Skeletal muscle tissue (tissue), 3 donors: ENCODE measurements at regions not wholly inside any gene's neighbourhood (a gene's known extent, or its start where the extent isn't known, plus 50 kb on each side); places are given as distances from the start of the nearest gene placed in this dataset.
"Not testable (repeated sequence)": the region's sequence is repeated elsewhere in the genome, so short reads cannot be mapped to it uniquely, and the experiment has no call there.

Experiments used
- H3K27ac ChIP-seq: one replicate; pipeline ENCODE4 v1.7.0; 2013; ENCODE audit warnings: mild to moderate bottlenecking, low read depth, low read length, inconsistent platforms
- H3K27me3 ChIP-seq, 3 donors: one replicate each; pipeline ENCODE4 v1.7.0; 2013; ENCODE audit warnings: low read length in 3 of 3; ENCODE audit not compliant: control insufficient read depth in 3 of 3, insufficient read depth in 3 of 3
- H3K36me3 ChIP-seq, 3 donors: one replicate each; pipeline ENCODE4 v1.7.0; 2013; ENCODE audit warnings: low read length in 3 of 3; ENCODE audit not compliant: control insufficient read depth in 3 of 3, insufficient read depth in 3 of 3
- H3K4me1 ChIP-seq, 3 donors: one replicate each; pipeline ENCODE4 v1.7.0; 2013; ENCODE audit warnings: low read length in 3 of 3, mild to moderate bottlenecking in 3 of 3; ENCODE audit not compliant: control insufficient read depth in 3 of 3, insufficient read depth in 3 of 3
- H3K4me3 ChIP-seq, 3 donors: one replicate each; pipeline ENCODE4 v1.7.0; 2013; ENCODE audit warnings: low read length in 3 of 3
- H3K9ac ChIP-seq, 3 donors: one replicate each; pipeline ENCODE4 v1.7.0; 2013; ENCODE audit warnings: low read length in 3 of 3, mild to moderate bottlenecking in 3 of 3, moderate library complexity in 2 of 3, low read depth in 1 of 3
- H3K9me3 ChIP-seq, 3 donors: one replicate each; pipeline ENCODE4 v1.7.0; 2013; ENCODE audit warnings: low read length in 3 of 3; ENCODE audit not compliant: control insufficient read depth in 3 of 3
- donor health status: Osteomylitis.

GRCh38 chr21:10425856-10426255, 95.5 kb upstream of the TPTE start:
- Histone ChIP-seq H3K27me3 (no peaks in the 10 kb centered on the region), H3K9me3 (peaks cover 0 to 9% (median 2%) of the 10 kb centered on the region in 3 donors), H3K9ac (no peak overlapping the region), H3K36me3 (no peaks in the 10 kb centered on the region), H3K4me1 (no peaks in the 10 kb centered on the region), H3K4me3 (no peak overlapping the region), H3K27ac (no peak overlapping the region)

GRCh38 chr21:10426812-10427211, 94.6 kb upstream of the TPTE start:
- H3K9me3 ChIP-seq, H3K36me3 ChIP-seq, H3K9ac ChIP-seq, H3K27ac ChIP-seq, H3K4me1 ChIP-seq, H3K4me3 ChIP-seq, H3K27me3 ChIP-seq: not testable (repeated sequence)

GRCh38 chr21:10427277-10427676, 94.1 kb upstream of the TPTE start:
- not testable (repeated sequence) for H3K9me3 ChIP-seq, H3K27me3 ChIP-seq, H3K27ac ChIP-seq, H3K4me3 ChIP-seq, H3K4me1 ChIP-seq, H3K9ac ChIP-seq, H3K36me3 ChIP-seq

- H3K9me3 ChIP-seq, H3K27me3 ChIP-seq, H3K27ac ChIP-seq, H3K4me3 ChIP-seq, H3K4me1 ChIP-seq, H3K9ac ChIP-seq, H3K36me3 ChIP-seq: not testable (repeated sequence)
Measured at GRCh38 chr21:10428981-10429534, 92.3 kb upstream of the TPTE start.

- Histone ChIP-seq H3K4me1 (no peaks in the 10 kb centered on the region), H3K4me3 (no peak overlapping the region), H3K27me3 (no peaks in the 10 kb centered on the region), H3K36me3 (no peaks in the 10 kb centered on the region), H3K9me3 (peaks cover 2 to 9% (median 6%) of the 10 kb centered on the region in 3 donors), H3K27ac (no peak overlapping the region), H3K9ac (no peak overlapping the region)
Measured at GRCh38 chr21:10430005-10430404, 91.4 kb upstream of the TPTE start.

- H3K27ac ChIP-seq, H3K4me1 ChIP-seq, H3K27me3 ChIP-seq, H3K9me3 ChIP-seq, H3K4me3 ChIP-seq, H3K36me3 ChIP-seq, H3K9ac ChIP-seq: not testable (repeated sequence)
Measured at GRCh38 chr21:10431995-10432394, 89.4 kb upstream of the TPTE start.

- H3K9ac ChIP-seq: not testable (repeated sequence)
Measured at GRCh38 chr21:10432456-10432855, 88.9 kb upstream of the TPTE start.

GRCh38 chr21:10437977-10438376, 83.4 kb upstream of the TPTE start:
- H3K27ac ChIP-seq, H3K9me3 ChIP-seq, H3K4me3 ChIP-seq, H3K27me3 ChIP-seq, H3K36me3 ChIP-seq, H3K9ac ChIP-seq, H3K4me1 ChIP-seq: not testable (repeated sequence)

More at GRCh38 chr21:10432456-10432855, 88.9 kb upstream of the TPTE start:
- H3K4me1 ChIP-seq, H3K27ac ChIP-seq, H3K36me3 ChIP-seq, H3K9me3 ChIP-seq, H3K27me3 ChIP-seq, H3K4me3 ChIP-seq: not testable (repeated sequence)

GRCh38 chr21:10440639-10441038, 80.7 kb upstream of the TPTE start:
- H3K27me3 ChIP-seq, H3K4me1 ChIP-seq, H3K9me3 ChIP-seq, H3K9ac ChIP-seq, H3K4me3 ChIP-seq, H3K36me3 ChIP-seq, H3K27ac ChIP-seq: not testable (repeated sequence)

- H3K9me3 ChIP-seq, H3K9ac ChIP-seq, H3K36me3 ChIP-seq, H3K4me3 ChIP-seq, H3K27ac ChIP-seq, H3K4me1 ChIP-seq, H3K27me3 ChIP-seq: not testable (repeated sequence)
Measured at GRCh38 chr21:10442018-10442417, 79.4 kb upstream of the TPTE start.

- H3K9me3 ChIP-seq, H3K27me3 ChIP-seq, H3K27ac ChIP-seq, H3K4me1 ChIP-seq, H3K4me3 ChIP-seq, H3K36me3 ChIP-seq, H3K9ac ChIP-seq: not testable (repeated sequence)
Measured at GRCh38 chr21:10445685-10446084, 75.7 kb upstream of the TPTE start.
